GM12878 (cell line): ENCODE measurements at regions not wholly inside any gene's neighbourhood (a gene's known extent, or its start where the extent isn't known, plus 50 kb on each side); places are given as distances from the start of the nearest gene placed in this dataset.

Source experiments
- ATAC-seq: fragments of 200-7000 bp; cut with Tn5 transposase; 3 replicates; pipeline ENCODE4 v1.9.1; 2020; ENCODE audit warnings: mild to moderate bottlenecking, moderate library complexity
- BruUV-seq: library from RNA; stranded (reverse); fragments of 400-500 nt; replicated peaks from 2 replicates; lab custom pipeline; 2021; lab: Mats Ljungman, UMichigan
- CTCF ChIA-PET: fragments of 300-600 bp; sonication (Branson Sonifier 250); formaldehyde crosslinking; extraction: SDS; loops from one replicate; lab custom pipeline; 2021; ENCODE audit warnings: inconsistent platforms; lab: Yijun Ruan, JAX
- POLR2A ChIA-PET: fragments of 350-600 bp; formaldehyde crosslinking; extraction: SDS; loops from one replicate; lab custom pipeline; 2021; ENCODE audit warnings: inconsistent platforms; lab: Charles Lee
- RAD21 ChIA-PET: fragments of 300-600 bp; sonication (Branson Sonifier 250); formaldehyde crosslinking; loops from one replicate; lab custom pipeline; 2023; ENCODE audit warnings: antibody characterized with exemption; ENCODE audit not compliant: unreplicated experiment; lab: Charles Lee
- SMC1A ChIA-PET: fragments of 300-600 bp; sonication (Branson Sonifier 250); formaldehyde crosslinking; loops from one replicate; lab custom pipeline; 2023; ENCODE audit not compliant: unreplicated experiment, uncharacterized antibody; lab: Charles Lee
- DNase-seq: peaks from one replicate; pipeline ENCODE4 v3.0.0-alpha.2; 2011; ENCODE audit warnings: low read depth, low spot score
- FAIRE-seq: peaks from 3 replicates; lab custom pipeline; 2011; peaks lifted over from hg19 to GRCh38; lab: Jason Lieb, UNC
- H2AFZ ChIP-seq: 2 replicates; pipeline ENCODE4 v1.6.0; 2011; ENCODE audit warnings: low read depth, low read length, control low read depth; ENCODE audit not compliant: control insufficient read depth
- H3K27ac ChIP-seq: 2 replicates; pipeline ENCODE4 v1.5.1; 2011; ENCODE audit warnings: control low read depth; ENCODE audit not compliant: control insufficient read depth, insufficient read depth
- H3K27me3 ChIP-seq, 2 experiments: replicated peaks in 1 of 2; 2 replicates each; pipeline versions ENCODE4 v1.6.0 to v1.6.1; 2011; ENCODE audit warnings: low read length in 1 of 2; ENCODE audit not compliant: control insufficient read depth in 2 of 2, insufficient read depth in 2 of 2
- H3K36me3 ChIP-seq, 2 experiments: 2 replicates each; pipeline ENCODE4 v1.5.1; 2011; ENCODE audit warnings: low read length in 1 of 2; ENCODE audit not compliant: control insufficient read depth in 2 of 2, insufficient read depth in 2 of 2
- H3K4me1 ChIP-seq: 2 replicates; pipeline ENCODE4 v1.6.1; 2011; ENCODE audit warnings: mild to moderate bottlenecking, low read length, moderate library complexity, mixed read lengths; ENCODE audit not compliant: control insufficient read depth, insufficient read depth
- H3K4me2 ChIP-seq: 2 replicates; pipeline ENCODE4 v1.6.0; 2011; ENCODE audit warnings: control low read depth; ENCODE audit not compliant: control insufficient read depth, insufficient read depth
- H3K4me3 ChIP-seq: fragments of 200-600 bp; sonication (generic); 2 replicates; pipeline ENCODE4 v1.5.1; 2016
- H3K79me2 ChIP-seq: 2 replicates; pipeline ENCODE4 v1.6.0; 2011; ENCODE audit warnings: low read length; ENCODE audit not compliant: control insufficient read depth, insufficient read depth
- H3K9ac ChIP-seq: 2 replicates; pipeline ENCODE4 v1.8.0; 2011; ENCODE audit warnings: low read length, control low read depth, mixed read lengths; ENCODE audit not compliant: control insufficient read depth, insufficient read depth
- H3K9me3 ChIP-seq: replicated peaks from 3 replicates; pipeline ENCODE4 v1.5.1; 2011; ENCODE audit warnings: mild to moderate bottlenecking, low read length; ENCODE audit not compliant: control insufficient read depth, insufficient read depth
- H4K20me1 ChIP-seq: 2 replicates; pipeline ENCODE4 v1.6.0; 2011; ENCODE audit not compliant: control insufficient read depth, insufficient read depth
- CBX5 ChIP-seq: sonication (generic); IDR thresholded peaks from 2 replicates; pipeline ENCODE4 v1.6.1; 2016; ENCODE audit warnings: low read depth, moderate library complexity, mild to moderate bottlenecking, inconsistent platforms
- CTCF ChIP-seq, 3 experiments: IDR thresholded peaks in 2 of 3; conservative IDR thresholded peaks in 1 of 3; 2 replicates each; pipeline ENCODE4 v1.5.1; 2011; ENCODE audit warnings: low read depth in 3 of 3, low read length in 3 of 3, mild to moderate bottlenecking in 3 of 3, control low read depth in 2 of 3, moderate library complexity in 2 of 3, inconsistent platforms in 1 of 3, mixed read lengths in 1 of 3; ENCODE audit not compliant: control insufficient read depth in 2 of 3, insufficient read depth in 1 of 3; ENCODE audit errors: extremely low read depth in 1 of 3
- IRF3 ChIP-seq: fragments of 450-650 bp; IDR thresholded peaks from 2 replicates; pipeline ENCODE4 v1.6.1; 2014; ENCODE audit warnings: mild to moderate bottlenecking
- MTA3 ChIP-seq: IDR thresholded peaks from 2 replicates; pipeline ENCODE4 v1.6.1; 2012; ENCODE audit warnings: low read length, inconsistent platforms, borderline replicate concordance
- SMAD1 ChIP-seq: fragments of 450-650 bp; IDR thresholded peaks from 2 replicates; pipeline ENCODE4 v1.6.1; 2018; ENCODE audit warnings: mild to moderate bottlenecking, low read depth; ENCODE audit not compliant: partially characterized antibody
- SMAD5 ChIP-seq: IDR thresholded peaks from 2 replicates; pipeline ENCODE4 v1.6.1; 2016; ENCODE audit warnings: antibody characterized with exemption, low read depth
- TCF3 ChIP-seq: IDR thresholded peaks from 2 replicates; pipeline ENCODE4 v1.6.1; 2012; ENCODE audit warnings: low read depth, mild to moderate bottlenecking, low read length, borderline replicate concordance; ENCODE audit not compliant: insufficient read depth
- ZBTB4 ChIP-seq: fragments of 450-650 bp; formaldehyde crosslinking; IDR thresholded peaks from 2 replicates; pipeline ENCODE4 v1.4.0; 2022; ENCODE audit warnings: mild to moderate bottlenecking, moderate library complexity
- ZZZ3 ChIP-seq: IDR thresholded peaks from 2 replicates; pipeline ENCODE4 v1.6.1; 2011; ENCODE audit warnings: low read depth; ENCODE audit not compliant: control insufficient read depth, insufficient read length
- WGBS: methylation state at CpG from one replicate; pipeline ENCODE4 v1.1.6; 2016; ENCODE audit warnings: low lambda C conversion rate; ENCODE audit not compliant: insufficient replicate concordance, insufficient coverage; ENCODE audit errors: missing lambda C conversion rate; 5-methylcytosine and 5-hydroxymethylcytosine counted together
- in situ Hi-C: fragments of 300-500 bp; cut with MboI; formaldehyde crosslinking; loops from 9 replicates; pipeline ENCODE4 v1.14.3; 2018; ENCODE audit warnings: mixed read lengths
- intact Hi-C: fragments of 100-400 bp; cut with micrococcal nuclease; formaldehyde crosslinking; loops from one replicate; pipeline ENCODE4 v1.14.2; 2022; ENCODE audit not compliant: unreplicated experiment

GRCh38 chr18:71689416-71690160, 854.6 kb downstream of the CBLN2 start:
- in situ Hi-C loops, result no loop called here
- no peak overlapping the region for H2AFZ ChIP-seq
- no peak for ATAC-seq
- no peaks in the 10 kb centered on the region for H3K9me3 ChIP-seq
- no peak for TF ChIP-seq MTA3
- H3K79me2 ChIP-seq, result no peaks in the 10 kb centered on the region
- H3K36me3 ChIP-seq, result no peaks in the 10 kb centered on the region
- DNase-seq, result no peak
- ChIA-PET CTCF (no interaction called here), SMC1A (no interaction called here), RAD21 (no interaction called here), POLR2A (no interaction called here)
- no peak overlapping the region for H3K4me2 ChIP-seq
- no peak for FAIRE-seq
- no peaks in the 10 kb centered on the region for H4K20me1 ChIP-seq
- WGBS, result 0% methylated on average over 2 of the region's 2 CpGs
- no peaks in the 10 kb centered on the region for H3K27me3 ChIP-seq
- BruUV-seq, result no TSS peak
- H3K9ac ChIP-seq, result no peak overlapping the region
- H3K4me1 ChIP-seq, result no peaks in the 10 kb centered on the region
- intact Hi-C loops, result no loop called here
- no peak overlapping the region for H3K4me3 ChIP-seq
- H3K27ac ChIP-seq, result no peak overlapping the region

- Histone ChIP-seq H4K20me1 (no peaks in the 10 kb centered on the region), H3K4me3 (no peak overlapping the region), H3K27me3 (no peaks in the 10 kb centered on the region), H3K9ac (no peak overlapping the region), H3K4me2 (no peak overlapping the region), H3K27ac (no peak overlapping the region), H2AFZ (no peak overlapping the region), H3K9me3 (no peaks in the 10 kb centered on the region), H3K79me2 (no peaks in the 10 kb centered on the region), H3K4me1 (no peaks in the 10 kb centered on the region), H3K36me3 (no peaks in the 10 kb centered on the region)
- FAIRE-seq, result no peak
- RAD21 ChIA-PET, result no interaction called here
- no peak for DNase-seq
- ATAC-seq, result no peak
- WGBS, result 37% methylated on average over 5 of the region's 5 CpGs
- CTCF ChIA-PET, result no interaction called here
- SMC1A ChIA-PET, result interaction anchor here (1.0 kb wide), 1 partner anchor 12 kb away, joined by 3 read pairs; no protein-coding TSS in a partner anchor
- intact Hi-C loops (no loop called here), in situ Hi-C loops (no loop called here)
- BruUV-seq, result no TSS peak
- POLR2A ChIA-PET, result no interaction called here
- TF ChIP-seq SMAD1, result no peak
- no peak for TF ChIP-seq IRF3
- no peak for TF ChIP-seq CBX5
- no peak for TF ChIP-seq TCF3
- TF ChIP-seq ZBTB4 (CRISPR knock-in tag), result no peak
- TF ChIP-seq SMAD5, result no peak
- TF ChIP-seq ZZZ3, result no peak
- TF ChIP-seq CTCF (IDR thresholded peaks at IDR 0.05 in 2 of 3, conservative IDR thresholded peaks at IDR 0.05 in 1 of 3; ENCODE audit: control insufficient read depth in 2 of 3, extremely low read depth in 1 of 3, insufficient read depth in 1 of 3, low read depth in 3 of 3, low read length in 3 of 3), result no peak
These were observed 861.6 kb downstream of the CBLN2 start for GRCh38 chr18:71682591-71682990.
